Hepatic stellate cell (primary cell): ENCODE measurements at regions not wholly inside any gene's neighbourhood (a gene's known extent, or its start where the extent isn't known, plus 50 kb on each side); places are given as distances from the start of the nearest gene placed in this dataset.

ENCODE experiments used
- DNase-seq: peaks from one replicate; pipeline ENCODE4 v3.0.0; 2011; ENCODE audit warnings: low spot score

GRCh38 chr13:64314331-64314730 lies 2898.7 kb upstream of the PCDH20 start:
- peak; percentile 2 for DNase-seq

- no peak for DNase-seq
These were observed 2896.3 kb upstream of the PCDH20 start for GRCh38 chr13:64311948-64312347.

- no peak for DNase-seq
These were observed 2895.5 kb upstream of the PCDH20 start for GRCh38 chr13:64311112-64311511.

- no peak for DNase-seq
These were observed 2889.6 kb upstream of the PCDH20 start for GRCh38 chr13:64305246-64305645.

GRCh38 chr13:64300239-64300638 lies 2884.6 kb upstream of the PCDH20 start:
- no peak for DNase-seq

- DNase-seq: no peak
These were observed 2878.3 kb upstream of the PCDH20 start for GRCh38 chr13:64293923-64294322.

- no peak for DNase-seq
These were observed 2874.1 kb upstream of the PCDH20 start for GRCh38 chr13:64289702-64290101.

GRCh38 chr13:64283926-64284325 lies 2868.3 kb upstream of the PCDH20 start:
- no peak for DNase-seq

GRCh38 chr13:64278493-64278892 lies 2862.8 kb upstream of the PCDH20 start:
- peak; percentile 6 for DNase-seq

- no peak for DNase-seq
These were observed 2861.4 kb upstream of the PCDH20 start for GRCh38 chr13:64277097-64277496.

GRCh38 chr13:64276232-64276631 lies 2860.6 kb upstream of the PCDH20 start:
- DNase-seq: no peak

GRCh38 chr13:64274481-64275217 lies 2859.0 kb upstream of the PCDH20 start:
- DNase-seq: no peak

GRCh38 chr13:64273780-64274179 lies 2858.1 kb upstream of the PCDH20 start:
- DNase-seq: no peak

GRCh38 chr13:64272681-64273080 lies 2857.0 kb upstream of the PCDH20 start:
- DNase-seq: no peak

GRCh38 chr13:64266024-64266423 lies 2850.4 kb upstream of the PCDH20 start:
- DNase-seq: no peak

GRCh38 chr13:64263285-64263684 lies 2847.6 kb upstream of the PCDH20 start:
- DNase-seq: no peak

GRCh38 chr13:64256751-64257150 lies 2841.1 kb upstream of the PCDH20 start:
- DNase-seq: no peak

- DNase-seq: no peak
These were observed 2840.3 kb upstream of the PCDH20 start for GRCh38 chr13:64255988-64256387.

GRCh38 chr13:64248371-64249065 lies 2832.9 kb upstream of the PCDH20 start:
- no peak for DNase-seq

- peak; percentile 4 for DNase-seq
These were observed 2823.7 kb upstream of the PCDH20 start for GRCh38 chr13:64239372-64239771.

- no peak for DNase-seq
These were observed 2818.6 kb upstream of the PCDH20 start for GRCh38 chr13:64234255-64234654.

- no peak for DNase-seq
These were observed 2807.4 kb upstream of the PCDH20 start for GRCh38 chr13:64223016-64223415.

GRCh38 chr13:64206430-64207225 lies 2791.0 kb upstream of the PCDH20 start:
- DNase-seq: no peak
